Fibroblast of skin of abdomen (primary cell): ENCODE measurements at regions not wholly inside any gene's neighbourhood (a gene's known extent, or its start where the extent isn't known, plus 50 kb on each side); places are given as distances from the start of the nearest gene placed in this dataset.

Experiments
- DNase-seq: peaks from one replicate; pipeline ENCODE4 v3.0.0-alpha.2; 2013

DNA sequence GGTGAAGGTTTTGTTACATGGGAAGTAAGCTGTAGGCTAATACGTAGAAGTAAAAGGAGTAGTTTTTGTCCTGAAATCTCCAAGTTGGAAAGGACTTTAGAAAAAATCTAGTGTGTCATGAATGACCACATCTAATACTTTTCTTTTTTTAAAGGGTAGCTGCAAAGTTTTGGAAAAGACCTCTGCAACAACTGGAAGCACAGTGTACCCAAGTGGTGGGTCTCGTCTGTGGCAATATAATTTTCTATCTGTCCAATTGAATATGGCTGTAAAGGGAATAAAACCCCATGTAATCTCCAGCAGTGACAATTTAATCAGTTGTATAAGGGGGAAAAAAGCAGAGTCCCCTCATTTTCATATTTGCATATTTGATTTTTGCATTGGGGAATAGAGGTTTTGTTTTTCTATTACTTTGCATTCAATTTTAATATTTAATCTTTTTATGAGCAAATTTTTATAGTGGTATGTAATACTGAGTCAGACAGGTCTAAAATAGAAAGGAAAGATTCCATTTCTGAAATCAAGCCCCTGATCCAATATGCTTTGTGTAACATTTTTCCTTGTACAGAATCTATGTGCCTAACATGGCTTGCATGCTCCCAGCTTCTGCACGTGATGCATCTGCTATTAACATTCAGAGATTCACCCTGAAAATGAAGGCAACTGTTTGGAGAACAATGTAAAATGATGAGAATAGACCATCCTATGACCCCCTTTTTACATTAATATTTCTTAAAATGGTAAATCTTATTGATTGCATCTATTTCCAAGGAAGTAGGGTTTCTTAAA lies 531.4 kb downstream of the ZIC1 start:
- DNase-seq: no peak

DNA sequence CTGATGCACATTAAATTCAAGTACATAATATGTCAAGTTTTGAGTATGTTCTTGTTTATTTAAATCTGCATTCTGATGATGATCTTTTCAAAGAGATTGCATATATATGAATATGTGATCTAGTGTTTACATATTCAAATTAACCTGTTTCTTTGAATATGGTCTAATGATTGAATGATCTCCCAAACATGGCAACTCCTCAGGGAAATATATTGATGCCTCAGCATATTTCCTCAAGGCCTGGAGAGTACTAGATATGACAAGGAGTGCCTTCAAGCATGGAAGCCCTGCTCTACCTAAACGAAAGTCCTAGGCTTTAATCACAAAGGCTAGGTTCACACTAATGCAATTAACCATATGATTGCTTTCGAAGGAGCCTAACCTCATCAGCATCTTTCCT lies 532.8 kb downstream of the ZIC1 start:
- DNase-seq: no peak

DNA sequence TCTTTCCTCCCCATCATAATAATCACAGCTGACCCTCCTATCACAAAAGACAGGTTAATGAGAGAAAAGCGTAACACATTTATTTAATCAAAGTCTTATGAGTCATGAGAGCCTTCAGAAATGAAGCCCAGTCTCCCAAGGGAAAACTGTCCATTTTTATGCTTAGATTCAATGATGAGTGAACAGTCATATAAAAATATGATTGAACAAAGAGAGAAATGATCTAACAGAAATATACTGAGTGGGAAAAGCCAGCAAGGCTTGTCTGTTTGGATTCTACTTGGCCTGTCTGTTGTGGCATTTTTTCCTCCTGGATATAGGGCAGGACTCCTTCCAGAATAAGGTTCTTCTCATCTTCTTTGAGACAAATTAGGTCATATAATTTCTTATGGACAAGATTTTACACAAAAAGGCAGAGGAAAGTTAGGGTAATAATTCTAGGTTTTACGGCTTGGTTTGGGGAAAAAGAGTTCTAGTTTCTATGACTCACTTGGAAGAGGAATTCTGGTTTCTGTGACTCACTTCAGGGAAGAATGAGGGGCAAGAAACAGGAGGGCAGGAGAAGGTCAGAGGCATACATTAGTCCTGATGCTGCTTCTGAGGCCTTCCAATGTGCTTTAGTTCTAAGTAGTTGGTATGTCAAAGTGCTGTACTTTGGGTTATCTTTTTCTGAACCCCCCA lies 534.2 kb downstream of the ZIC1 start:
- peak; percentile 95 for DNase-seq

- peak; percentile 97 for DNase-seq
These were observed 536.9 kb downstream of the ZIC1 start for GRCh38 chr3:147945968-147946519.

DNA sequence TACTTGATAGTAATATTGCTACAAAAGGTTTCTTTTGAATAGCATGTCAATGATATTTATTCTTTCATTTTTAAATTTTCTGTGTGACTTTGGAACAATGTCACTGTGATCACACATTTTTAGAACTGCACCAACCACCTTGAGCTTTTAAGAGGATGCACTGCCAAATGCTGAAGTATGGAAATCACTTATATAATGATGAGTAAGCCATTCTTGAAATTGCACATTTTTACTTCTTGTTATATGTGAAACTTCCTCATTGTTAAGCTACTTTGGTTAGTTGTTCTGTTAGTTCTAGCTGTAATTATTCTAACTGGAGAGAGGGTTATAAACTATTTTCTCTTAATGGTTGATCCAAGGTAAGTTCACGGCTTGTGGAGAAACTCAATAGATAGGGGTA lies 547.5 kb downstream of the ZIC1 start:
- no peak for DNase-seq

DNA sequence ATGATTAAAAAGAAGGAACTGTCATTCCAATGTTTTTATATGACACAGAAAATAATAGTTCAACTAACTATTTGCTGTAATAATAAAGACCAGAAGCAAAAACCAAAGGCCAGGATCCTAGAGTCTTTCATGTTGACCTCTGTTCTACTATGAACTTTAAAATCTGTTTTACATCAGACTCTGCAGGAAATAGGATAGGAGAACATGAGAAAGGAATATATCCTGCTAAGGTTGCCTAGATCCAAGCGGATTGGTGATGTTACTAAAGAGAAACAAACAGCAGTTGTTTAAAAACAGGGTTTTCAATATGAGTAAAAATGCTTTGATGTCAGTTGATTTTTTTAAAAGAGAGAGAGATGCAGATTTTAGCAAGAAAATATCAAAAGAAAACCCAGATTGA lies 549.6 kb downstream of the ZIC1 start:
- no peak for DNase-seq

- no peak for DNase-seq
These were observed 551.6 kb downstream of the ZIC1 start for GRCh38 chr3:147960786-147961185.

DNA sequence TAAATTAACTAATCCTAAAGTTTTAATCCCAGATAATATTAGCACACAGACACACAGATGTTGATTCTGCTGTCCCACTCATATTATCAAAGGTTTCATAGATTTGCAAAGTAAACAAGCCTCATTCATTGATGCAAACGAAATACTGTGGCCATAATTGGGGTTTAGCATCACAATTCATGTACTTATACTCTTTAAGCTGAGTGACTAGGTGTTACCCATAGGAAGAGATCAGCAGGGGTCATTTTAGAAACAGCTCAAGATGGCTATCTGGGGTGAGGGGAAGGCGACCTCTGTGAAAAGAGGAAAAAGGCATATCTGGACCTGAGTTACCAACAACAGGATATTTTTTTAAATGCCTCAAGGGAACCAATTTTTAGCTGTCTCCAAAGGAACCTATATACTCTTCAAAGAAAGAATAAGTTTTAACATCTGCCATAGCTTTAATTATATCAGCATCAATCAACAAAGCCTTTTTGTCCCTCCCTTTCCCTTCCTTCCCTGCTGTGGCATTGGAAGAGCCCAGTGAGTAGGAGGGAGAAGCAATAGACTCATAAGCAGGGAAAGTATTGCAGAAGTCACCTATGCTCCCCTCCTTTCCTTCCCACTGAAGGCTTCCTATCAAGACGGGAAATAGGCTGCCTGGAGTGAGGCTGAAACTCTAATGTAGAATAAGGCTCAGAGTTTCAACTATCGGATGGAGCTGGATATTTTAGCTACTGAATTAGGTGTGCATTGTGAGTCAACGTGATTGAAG lies 553.4 kb downstream of the ZIC1 start:
- no peak for DNase-seq

GRCh38 chr3:147963711-147964110 lies 554.5 kb downstream of the ZIC1 start:
- DNase-seq: no peak

DNA sequence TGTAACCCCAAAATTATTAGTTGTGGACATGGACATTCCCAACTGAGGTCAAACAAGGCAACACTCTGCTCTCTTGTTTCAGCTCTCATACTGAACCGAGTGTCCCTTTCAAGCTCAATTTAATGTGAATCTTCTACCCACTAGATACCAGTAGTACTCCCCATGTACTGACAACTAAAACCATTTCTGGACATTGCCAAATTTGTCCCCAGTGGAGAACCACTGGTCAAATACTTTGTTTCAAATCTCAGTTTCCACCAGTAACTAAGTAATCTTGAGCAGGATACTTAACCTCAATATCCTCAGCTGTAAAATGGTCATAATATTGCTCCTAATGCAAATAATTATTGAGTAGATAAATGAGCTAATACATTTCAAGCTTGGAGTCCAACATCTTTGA lies 566.0 kb downstream of the ZIC1 start:
- DNase-seq: no peak

DNA sequence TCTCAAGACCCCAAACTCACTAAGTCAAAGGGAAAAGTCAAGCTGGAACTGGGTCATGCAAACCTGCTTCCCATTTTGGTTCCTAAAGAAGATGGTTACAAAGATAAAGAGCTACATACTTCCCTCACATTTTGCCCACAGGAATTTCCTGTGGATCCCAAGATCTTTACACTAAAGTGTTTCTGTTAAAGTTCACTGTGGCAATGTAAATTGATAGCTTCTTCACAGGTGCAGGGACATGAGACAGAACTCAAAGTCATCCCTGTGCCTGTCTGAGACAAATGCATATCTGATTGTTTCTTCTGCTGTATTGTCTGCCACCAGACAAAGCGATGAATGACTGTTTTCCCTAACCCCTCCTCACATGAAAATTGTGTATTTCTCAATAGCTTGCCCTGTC lies 567.8 kb downstream of the ZIC1 start:
- peak; percentile 11 for DNase-seq

DNA sequence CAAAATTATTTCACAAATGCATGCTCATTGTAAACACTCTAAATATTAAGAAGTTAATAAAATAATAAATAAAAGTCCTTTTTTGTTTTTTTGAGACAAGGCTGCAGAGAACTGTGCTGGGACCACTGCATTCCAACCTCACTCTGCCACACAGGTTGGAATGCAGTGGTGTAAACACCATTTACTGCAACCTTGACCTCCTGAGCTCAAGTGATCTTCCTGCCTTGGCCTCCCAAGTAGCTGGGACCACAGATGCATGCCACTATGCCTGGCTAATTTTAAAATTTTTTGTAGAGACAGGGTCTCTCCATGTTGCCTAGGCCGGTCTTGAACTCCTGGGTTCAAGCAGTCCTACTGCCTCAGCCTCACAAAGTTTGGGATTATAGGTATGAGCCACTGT lies 578.4 kb downstream of the ZIC1 start:
- DNase-seq: no peak

GRCh38 chr3:147989344-147989743 lies 580.2 kb downstream of the ZIC1 start:
- DNase-seq: no peak

- no peak for DNase-seq
These were observed 593.6 kb downstream of the ZIC1 start for GRCh38 chr3:148002705-148003205.

- no peak for DNase-seq
These were observed 595.2 kb downstream of the ZIC1 start for GRCh38 chr3:148004331-148004730.

GRCh38 chr3:148005456-148005855 lies 596.3 kb downstream of the ZIC1 start:
- DNase-seq: no peak

DNA sequence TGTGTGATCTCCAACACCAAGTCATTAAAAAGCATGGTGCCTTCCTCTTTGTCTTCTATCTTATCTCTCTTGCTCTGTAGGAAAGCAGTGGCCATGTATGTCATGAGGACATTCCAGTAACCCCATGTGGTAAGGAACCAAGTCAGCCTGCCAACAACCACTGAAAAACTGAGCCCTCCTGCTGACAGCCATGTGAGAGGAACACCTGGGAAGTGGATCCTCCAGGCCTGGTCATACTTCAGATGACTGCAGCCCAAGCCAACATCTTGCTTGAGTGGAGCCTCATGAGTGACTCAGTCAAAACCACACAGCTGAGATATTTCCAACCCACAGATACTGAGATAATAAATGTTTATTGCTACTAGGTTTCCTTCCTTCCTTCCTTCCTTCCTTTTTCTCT lies 597.3 kb downstream of the ZIC1 start:
- DNase-seq: peak; percentile 82

DNA sequence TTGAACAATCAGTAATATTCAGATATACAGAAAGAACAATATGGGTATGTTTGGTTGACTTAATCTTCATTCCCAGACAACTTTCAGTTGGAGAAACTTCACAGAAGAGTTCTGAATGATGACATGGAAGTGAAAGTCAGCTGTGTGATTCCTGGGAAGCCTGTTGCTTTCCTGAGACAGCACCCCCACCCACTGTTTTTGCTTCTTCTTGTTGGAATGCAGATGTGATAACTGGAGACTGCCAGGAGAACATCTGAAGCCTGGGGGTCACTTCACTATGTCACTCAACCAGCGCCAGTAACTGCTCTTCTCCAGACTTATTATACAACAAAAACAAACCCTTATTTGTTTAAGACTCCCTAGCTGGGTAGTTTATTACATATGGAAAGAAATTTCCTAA lies 599.4 kb downstream of the ZIC1 start:
- no peak for DNase-seq

DNA sequence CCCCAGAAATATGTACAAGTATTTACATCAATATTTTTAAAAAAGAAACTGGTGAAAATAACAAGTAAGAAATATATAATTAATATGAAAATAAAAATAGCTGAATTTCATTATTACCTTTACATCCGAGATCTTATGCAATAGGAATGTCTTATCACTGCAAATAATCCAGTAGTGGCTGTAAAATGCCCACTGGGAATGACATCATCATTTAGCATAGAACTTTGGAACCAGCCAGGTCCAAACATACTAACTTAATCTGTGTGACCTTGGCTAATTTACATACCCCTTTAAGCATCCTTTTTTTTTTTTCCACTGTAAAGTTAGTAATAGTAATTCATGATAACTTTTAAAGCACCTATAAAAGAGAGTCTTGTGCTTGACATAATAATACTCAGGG lies 611.7 kb downstream of the ZIC1 start:
- DNase-seq: no peak

DNA sequence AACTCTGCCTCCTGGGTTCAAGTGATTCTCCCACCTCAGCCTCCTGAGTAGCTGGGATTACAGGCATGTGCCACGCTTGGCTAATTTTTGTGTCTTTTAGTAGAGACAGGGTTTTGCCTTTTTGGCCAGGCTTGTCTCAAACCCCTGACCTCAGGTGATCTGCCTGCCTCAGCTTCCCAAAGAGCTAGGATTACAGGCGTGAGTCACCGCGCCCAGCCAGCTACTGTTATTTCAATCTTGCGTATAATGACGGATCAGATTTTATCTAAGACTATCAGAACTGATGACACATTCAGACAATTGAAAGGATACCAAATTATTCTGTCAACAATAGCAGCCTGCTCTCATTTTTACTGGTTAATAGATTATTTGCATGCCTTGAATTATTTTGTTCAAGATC lies 612.2 kb downstream of the ZIC1 start:
- peak; percentile 16 for DNase-seq

DNA sequence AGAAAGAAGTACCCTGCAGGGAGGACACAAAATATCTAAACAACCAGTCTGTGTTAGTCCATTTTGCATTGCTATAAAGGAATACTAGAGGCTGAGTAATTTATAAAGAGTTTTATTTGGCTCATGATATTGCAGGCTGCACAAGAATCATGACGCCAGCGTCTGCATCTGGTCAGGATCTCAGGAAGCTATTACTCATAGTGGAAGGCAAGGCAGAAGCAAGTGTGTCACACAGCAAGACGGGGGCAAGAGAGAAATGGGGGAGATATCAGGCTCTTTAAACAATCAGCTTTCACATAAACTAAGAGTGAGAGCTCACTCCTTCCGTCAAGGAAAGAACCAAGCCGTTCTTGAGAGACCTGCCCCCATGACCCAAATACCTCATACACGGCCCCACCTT lies 614.8 kb downstream of the ZIC1 start:
- DNase-seq: peak; percentile 91

DNA sequence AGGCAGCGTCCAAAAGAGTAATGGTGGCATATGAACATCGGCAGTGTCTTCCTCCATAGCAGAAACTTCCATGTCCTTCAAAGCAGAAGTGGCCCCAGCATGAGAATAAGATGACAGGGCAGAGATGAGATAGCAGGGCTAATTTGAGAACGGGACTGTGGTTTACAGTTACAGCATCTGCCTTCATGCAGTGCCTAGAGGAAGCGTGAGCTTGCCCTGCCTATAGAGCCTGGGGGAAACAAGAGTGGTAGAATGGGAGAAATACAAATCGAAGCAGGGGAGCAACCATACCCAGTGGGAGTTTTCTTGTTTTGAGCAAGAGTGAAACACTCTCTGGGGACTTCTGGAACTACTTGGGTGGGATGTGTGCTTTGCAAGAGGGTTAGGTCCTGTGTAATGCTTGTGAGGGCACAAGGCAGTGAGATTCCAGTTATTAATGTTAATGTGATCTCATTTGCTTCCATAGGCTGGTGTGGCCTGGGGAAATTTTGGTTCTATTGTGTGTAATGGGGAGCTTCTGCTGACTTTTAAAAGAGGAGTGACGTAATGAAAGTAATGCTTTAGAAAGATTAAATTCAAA lies 616.9 kb downstream of the ZIC1 start:
- DNase-seq: no peak

- DNase-seq: no peak
These were observed 621.8 kb downstream of the ZIC1 start for GRCh38 chr3:148030975-148031374.
